ENCODE measurements at regions not wholly inside any gene's neighbourhood (a gene's known extent, or its start where the extent isn't known, plus 50 kb on each side); places are given as distances from the start of the nearest gene placed in this dataset.
"Not testable (repeated sequence)": the region's sequence is repeated elsewhere in the genome, so short reads cannot be mapped to it uniquely, and the experiment has no call there.

GRCh38 chr7:136163340-136163801 lies 186.2 kb upstream of the MTPN start:
- DNase-seq, result peak; percentile 3

DNA sequence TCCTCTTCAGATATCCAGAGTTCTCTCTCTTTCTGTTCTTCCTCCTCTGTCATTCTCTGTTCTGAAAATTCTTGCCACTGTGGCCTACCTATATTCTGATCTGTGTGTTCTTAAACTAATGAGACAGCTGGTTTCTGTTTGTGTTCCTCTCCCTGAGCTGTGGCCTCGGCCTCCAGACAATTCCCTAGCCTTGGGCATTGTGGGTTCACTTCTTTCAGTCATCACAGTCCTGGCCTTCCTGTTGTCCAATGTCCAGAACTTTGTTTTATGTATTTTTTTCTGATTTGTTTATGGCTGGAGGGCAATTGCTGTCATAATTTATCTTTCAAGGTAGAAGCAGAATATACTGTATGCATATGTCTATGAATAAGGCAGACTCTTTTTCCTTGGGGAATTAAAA lies 173.2 kb upstream of the MTPN start:
- no peak for DNase-seq

DNA sequence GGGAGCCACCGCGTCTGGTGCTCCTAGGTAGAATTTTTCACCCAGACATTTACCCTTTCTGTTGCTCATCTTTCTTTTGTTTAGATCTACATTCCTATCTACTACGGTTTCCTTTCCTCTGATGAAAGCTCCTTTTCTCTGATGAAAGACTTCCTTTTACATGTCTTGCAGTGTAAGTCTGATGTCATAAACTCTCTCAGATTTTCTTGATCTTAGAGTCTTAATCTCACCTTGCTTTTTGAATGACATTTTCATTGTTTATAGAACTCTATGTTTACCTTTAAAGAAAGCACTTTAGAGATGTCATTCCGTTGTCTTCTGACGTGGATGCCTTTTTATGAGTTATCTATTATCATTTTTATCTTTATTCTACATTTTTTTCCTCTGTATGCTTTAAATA lies 171.8 kb upstream of the MTPN start:
- DNase-seq, result no peak

GRCh38 chr7:136146925-136147324 lies 169.8 kb upstream of the MTPN start:
- DNase-seq, result no peak

- DNase-seq, result no peak
Observed at GRCh38 chr7:136144182-136144581, 167.0 kb upstream of the MTPN start.

- no peak for DNase-seq
Observed at GRCh38 chr7:136143271-136143670, 166.1 kb upstream of the MTPN start.

DNA sequence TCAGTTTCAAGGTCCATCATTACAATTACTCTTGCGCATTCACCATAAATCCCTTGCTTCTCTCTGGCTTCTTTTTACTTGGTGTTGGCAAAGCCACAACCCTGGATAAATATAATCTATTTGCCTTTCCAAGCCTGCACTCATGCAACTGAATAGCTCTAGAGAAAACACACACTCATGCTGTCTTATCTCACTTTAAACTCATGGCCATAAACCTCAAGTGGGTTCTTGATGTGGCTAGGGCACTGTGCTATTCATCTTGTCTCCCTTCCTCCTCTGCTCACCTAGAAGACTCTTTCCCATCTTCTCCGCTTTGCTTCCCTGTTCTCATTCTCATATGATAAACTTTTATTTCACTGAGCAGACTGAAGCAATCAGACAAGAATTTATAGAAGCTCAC lies 165.4 kb upstream of the MTPN start:
- no peak for DNase-seq

DNA sequence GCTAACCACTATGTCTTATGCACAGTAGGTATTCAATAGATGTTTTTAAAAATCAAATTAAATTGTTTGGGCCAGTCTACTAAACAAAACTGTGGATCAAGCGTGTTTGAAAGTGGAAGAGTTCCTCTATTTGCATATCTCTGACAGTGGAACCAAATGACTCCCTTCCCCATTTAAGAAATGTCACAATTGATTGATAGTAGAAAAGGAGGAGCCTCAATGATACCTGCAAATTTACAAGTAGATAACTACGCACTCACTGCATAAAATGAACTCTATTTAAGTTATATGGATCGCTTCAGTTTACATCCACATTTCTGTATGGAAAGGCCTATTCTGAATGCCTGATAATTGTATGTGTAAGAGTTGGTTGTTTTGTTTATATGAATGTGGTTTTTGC lies 163.3 kb upstream of the MTPN start:
- DNase-seq, result no peak

DNA sequence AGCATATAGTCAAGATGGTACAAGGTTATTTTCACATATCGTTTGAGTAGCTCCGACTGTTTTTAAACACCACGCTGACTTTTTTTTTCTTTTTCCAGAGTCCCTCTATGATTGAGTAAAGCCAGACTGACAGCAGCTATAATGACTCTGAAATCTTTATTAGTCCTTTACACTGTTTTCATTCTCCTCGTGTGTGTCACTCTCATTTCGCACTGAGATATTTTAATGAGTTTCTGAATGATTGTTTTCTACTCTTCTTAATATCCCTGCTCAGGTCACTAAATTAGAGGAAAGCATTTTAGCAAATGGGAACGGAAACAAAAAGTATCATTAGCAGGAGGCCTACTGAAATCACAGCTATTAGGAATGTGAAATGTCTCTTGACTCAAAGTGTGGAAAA lies 162.3 kb upstream of the MTPN start:
- no peak for DNase-seq

DNA sequence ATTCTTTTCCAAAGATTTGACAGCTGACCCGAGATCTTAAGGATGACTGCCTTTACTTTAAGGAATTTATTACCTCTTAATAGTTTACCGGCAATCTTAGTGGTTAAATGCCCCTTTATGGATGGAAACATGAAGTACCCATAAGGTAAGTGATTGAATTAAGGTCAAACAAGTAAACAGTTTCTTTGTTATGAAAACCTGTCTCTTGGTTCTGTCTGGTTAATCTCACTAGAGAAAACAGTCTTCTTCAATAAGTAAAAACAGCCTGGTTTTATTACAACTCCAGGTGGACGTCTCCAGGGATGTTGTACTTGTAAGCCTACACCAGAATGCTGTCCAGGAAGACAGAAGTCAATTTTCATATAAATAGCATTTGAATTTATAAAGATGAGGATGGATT lies 161.8 kb upstream of the MTPN start:
- DNase-seq, result no peak

DNA sequence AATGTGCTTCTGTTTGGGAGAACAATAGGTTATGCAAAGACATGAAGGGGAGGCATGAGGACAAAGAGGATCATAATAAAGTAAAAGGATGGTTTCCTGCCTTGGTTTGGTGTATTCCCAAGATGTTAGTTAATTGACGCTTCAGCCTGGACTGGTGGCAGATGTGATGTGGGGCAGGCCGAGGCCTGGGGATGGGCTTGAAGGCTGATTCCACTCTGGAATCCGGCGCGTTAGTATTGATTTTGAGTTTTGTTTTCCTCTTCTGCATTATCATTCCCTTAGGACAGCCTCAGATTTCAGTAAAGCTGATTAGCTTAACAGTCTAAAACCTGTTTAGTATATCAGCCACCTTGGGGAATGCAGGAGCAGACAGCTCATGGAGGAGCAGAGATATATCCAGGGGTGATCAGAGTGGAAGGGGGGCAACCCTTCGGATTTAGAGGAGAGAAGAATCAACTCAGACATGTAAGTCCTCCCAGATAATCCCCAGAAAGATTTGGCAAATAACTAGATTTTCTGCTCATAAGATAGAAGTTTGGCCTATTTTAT lies 159.8 kb upstream of the MTPN start:
- no peak for DNase-seq

GRCh38 chr7:136134503-136134902 lies 157.3 kb upstream of the MTPN start:
- peak; percentile 79 for DNase-seq

- DNase-seq, result peak; percentile 75
Observed at GRCh38 chr7:136133551-136133950, 156.4 kb upstream of the MTPN start.

GRCh38 chr7:136131304-136131630 lies 154.1 kb upstream of the MTPN start:
- no peak for DNase-seq

GRCh38 chr7:136130511-136131303 lies 153.5 kb upstream of the MTPN start:
- no peak for DNase-seq

DNA sequence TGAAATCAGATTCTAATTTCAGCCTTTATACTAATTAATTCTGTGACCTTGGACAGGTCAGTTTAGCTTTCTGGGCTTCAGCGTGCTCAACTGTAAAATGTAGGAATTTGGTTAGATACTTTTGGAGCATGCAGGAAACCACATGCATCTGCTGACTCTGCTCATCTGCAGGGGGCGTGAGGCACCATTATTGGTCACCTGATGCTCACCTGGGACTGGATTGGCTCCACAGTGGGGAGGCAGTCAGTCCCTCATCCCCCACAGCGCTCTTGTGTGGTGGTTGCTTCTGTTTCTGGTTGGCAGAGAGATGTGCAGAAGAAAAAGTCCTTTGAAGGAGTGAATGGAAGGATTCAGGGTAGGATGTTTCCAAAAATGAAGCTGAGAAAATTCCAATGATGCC lies 150.9 kb upstream of the MTPN start:
- DNase-seq, result no peak

DNA sequence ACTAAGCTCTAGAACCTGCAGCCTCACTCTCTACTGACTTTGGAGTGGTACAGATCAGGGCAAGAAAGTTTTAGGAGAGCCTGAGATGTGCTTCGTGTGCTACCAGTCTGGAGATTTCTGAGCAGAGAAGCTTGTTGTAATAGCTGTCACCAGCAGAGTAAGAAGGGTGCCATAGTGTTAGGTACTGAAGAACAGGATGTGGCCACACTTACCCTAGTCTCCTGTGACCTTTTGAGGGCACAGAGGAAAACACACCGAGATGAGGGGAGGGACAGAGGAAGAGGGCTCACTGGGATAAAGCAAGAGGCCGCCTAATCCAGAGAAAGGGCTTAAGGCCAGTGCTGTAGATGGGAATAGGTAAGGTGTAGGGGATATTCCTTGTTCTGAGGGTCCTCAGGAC lies 146.2 kb upstream of the MTPN start:
- no peak for DNase-seq

DNA sequence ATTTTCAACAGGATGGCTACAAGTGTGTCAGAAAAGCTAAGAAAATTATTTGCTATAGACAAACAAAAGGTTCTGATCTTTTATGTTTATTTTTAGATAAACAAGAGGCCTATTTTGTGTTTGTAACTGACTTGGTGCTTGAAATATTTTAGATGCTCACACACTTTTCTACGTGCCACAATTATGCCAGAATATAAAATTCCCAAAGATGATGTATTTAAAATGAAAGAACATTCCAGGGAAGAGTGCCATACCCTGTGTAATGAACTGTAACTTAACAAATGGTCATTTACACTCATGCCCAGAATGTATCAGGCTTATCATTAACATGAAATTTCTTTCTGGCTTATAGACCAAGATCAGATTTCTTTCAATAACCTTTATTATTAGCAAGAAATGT lies 144.9 kb upstream of the MTPN start:
- DNase-seq, result no peak

DNA sequence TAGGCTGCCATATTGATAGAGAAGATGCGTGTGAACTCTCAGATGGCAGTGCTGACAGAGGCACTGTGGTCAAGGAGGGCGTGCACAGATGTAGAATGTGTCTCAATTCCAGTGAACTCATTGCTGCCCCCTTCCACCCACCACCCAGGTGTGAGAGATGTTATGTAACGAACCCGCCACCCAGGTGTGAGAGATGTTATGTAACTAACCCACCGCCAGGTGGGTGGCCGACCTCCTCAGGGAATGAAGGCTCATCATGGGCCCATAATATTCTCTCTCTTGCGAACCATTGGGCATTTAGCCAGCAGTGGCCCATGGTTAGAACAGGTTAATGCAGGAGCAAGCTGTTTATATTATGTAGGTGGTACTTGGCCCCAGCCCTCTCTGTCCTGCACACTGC lies 140.4 kb upstream of the MTPN start:
- DNase-seq, result no peak

- no peak for DNase-seq
Observed at GRCh38 chr7:136116186-136116585, 139.0 kb upstream of the MTPN start.

GRCh38 chr7:136114966-136115762 lies 138.0 kb upstream of the MTPN start:
- peak; percentile 42 for DNase-seq

DNA sequence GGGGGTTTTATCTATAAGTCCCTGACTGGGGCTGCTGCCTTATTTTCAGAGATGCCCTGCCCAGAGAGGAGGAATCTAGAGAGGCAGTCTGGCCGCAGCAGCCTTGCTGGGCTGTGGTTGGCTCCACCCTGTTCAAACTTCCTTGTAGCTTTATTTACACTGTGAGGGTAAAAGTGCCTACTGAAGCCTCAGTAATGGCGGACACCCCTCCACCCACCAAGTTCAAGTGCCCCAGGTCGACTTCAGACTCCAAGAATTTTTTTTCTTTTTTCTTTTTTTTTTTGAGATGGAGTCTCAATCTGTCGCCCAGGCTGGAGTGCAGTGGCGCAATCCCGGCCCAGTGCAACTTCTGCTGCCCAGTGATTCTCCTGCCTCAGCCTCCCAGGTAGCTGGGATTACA lies 137.3 kb upstream of the MTPN start:
- DNase-seq, result not testable (repeated sequence)

DNA sequence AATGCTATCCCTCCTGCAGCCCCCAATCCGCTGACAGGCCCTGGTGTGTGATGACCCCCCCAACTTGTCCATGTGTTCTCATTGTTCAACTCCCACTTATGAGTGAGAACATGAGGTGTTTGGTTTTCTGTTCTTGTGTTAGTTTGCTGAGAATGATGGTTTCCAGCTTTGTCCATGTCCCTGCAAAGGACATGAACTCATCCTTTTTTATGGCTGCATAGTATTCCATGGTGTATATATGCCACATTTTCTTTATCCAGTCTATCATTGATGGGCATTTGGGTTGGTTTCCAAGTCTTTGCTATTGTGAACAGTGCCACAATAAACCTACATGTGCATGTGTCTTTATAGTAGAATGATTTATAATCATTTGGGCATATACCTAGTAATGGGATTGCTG lies 131.9 kb upstream of the MTPN start:
- DNase-seq, result not testable (repeated sequence)

GRCh38 chr7:136105191-136105590 lies 128.0 kb upstream of the MTPN start:
- DNase-seq, result no peak

Data from fibroblast of skin of right biceps (primary cell).